Right kidney (tissue), 1 donor: ENCODE measurements at regions not wholly inside any gene's neighbourhood (a gene's known extent, or its start where the extent isn't known, plus 50 kb on each side); places are given as distances from the start of the nearest gene placed in this dataset.
"Not testable (repeated sequence)": the region's sequence is repeated elsewhere in the genome, so short reads cannot be mapped to it uniquely, and the experiment has no call there.

Experiments used
- DNase-seq: peaks from one replicate; pipeline ENCODE4 v3.0.0-alpha.2; 2016

GRCh38 chr9:12274577-12274976, 418.6 kb upstream of the TYRP1 start:
- DNase-seq: no peak

- DNase-seq: no peak
Observed at GRCh38 chr9:12276505-12276904, 416.7 kb upstream of the TYRP1 start.

DNA sequence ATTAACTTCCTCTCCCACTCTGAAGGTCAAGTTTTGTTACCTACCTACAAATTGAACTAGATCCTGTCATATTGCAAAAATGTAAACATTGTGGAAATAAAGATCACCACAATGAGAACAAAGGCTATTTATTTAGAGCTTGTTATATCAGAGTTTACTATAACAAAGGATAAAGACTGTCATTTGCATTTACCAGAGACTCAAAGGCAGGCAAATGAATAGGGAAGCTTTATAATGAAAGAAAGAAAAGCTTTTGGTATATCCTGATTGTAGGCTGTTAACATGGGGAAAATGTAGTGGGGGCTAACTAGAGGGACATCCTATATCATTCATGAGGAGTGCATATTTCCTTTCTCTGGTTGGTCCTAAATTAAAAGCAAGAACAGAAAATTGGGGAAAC, 403.5 kb upstream of the TYRP1 start:
- no peak for DNase-seq

- no peak for DNase-seq
Observed at GRCh38 chr9:12290166-12290869, 402.9 kb upstream of the TYRP1 start.

- DNase-seq: no peak
Observed at GRCh38 chr9:12305211-12305610, 388.0 kb upstream of the TYRP1 start.

DNA sequence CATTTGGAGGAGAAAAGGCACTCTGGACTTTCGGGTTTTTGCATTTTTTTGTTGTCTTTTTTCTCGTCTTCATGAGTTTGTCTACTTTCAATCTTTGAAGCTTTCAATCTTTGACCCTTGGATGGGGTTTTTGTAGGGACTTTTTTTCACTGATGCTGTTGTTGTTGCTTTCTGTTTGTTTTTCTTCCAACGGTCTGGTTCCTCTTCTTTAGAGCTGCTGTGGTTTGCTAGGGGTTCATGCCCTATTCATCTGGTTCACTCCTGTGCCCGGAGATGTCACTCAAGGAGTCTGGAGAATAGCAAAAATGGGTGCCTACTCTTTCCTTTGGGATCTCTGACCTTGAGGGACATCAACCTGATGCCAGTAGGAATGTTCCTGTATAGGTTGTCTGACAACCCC, 378.6 kb upstream of the TYRP1 start:
- DNase-seq: no peak

- DNase-seq: no peak
Observed at GRCh38 chr9:12318732-12319685, 374.2 kb upstream of the TYRP1 start.

GRCh38 chr9:12329623-12329985, 363.6 kb upstream of the TYRP1 start:
- no peak for DNase-seq

- not testable (repeated sequence) for DNase-seq
Observed at GRCh38 chr9:12333966-12334365, 359.2 kb upstream of the TYRP1 start.

- no peak for DNase-seq
Observed at GRCh38 chr9:12350775-12351174, 342.4 kb upstream of the TYRP1 start.

DNA sequence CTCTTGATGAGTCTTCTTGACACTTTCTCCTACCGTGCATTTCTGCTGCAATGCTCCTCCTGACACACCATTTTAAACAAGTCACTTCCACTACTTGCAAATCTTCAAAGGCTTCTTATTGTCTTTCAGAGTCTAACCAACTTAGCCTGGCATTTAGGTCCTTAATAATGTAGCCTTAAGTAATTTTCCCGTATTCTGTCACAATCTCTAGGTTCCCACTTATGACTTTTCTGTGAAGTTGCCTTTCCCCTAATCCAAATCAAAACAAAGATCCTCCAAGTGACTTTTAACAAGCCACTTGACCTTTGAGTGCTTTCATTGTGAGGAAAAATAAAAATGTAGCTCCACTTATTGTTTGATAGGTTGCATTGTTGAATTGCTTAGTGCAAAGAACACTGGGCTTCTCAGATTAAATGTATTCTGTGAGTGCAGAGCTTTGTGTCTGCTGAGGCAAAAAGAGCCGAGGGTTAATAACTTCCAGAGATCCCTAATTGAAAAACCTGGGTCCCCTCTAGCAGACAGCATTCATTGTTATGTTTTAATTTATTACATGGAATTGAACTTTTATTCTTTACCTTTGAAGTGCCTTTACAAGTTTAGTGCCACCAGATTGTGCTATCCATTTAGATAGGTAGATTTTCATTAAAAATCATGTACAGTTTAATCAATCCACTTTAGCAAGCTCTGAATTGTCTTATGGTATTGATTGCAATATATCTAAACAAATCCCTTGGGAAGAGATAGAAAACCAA, 341.7 kb upstream of the TYRP1 start:
- no peak for DNase-seq

DNA sequence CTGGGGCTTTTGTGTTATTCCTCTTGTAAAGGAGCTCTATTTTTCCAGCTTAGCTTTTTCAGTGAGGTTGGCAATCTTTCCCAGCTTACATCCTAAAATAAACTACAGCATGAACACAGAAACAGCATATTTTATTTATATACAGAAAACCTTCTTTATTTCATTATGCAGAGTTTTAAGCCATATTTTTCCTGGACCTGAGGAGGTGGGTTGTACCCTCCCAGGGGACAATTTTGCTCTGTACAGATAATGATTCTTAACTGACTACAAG, 341.2 kb upstream of the TYRP1 start:
- DNase-seq: no peak

- no peak for DNase-seq
Observed at GRCh38 chr9:12363439-12363838, 329.7 kb upstream of the TYRP1 start.

DNA sequence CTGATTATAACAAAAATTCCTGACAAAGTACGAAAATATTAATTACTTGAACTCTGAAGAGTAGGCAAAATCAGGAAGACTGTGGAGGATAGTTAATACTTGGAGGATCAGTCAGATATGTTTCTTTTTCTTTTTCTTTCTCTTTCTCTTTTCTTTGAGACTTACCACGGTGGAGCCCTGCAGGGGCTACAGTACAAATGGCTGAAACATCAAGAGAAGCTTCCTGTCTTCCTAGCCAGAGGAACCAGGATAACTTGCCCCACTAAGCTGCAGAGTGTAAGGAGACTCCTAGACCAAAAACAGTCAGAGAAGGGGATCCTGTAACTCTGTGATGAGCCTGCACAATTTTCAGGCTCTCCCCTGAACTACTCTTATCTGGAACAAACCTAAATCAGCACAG, 324.6 kb upstream of the TYRP1 start:
- DNase-seq: no peak

DNA sequence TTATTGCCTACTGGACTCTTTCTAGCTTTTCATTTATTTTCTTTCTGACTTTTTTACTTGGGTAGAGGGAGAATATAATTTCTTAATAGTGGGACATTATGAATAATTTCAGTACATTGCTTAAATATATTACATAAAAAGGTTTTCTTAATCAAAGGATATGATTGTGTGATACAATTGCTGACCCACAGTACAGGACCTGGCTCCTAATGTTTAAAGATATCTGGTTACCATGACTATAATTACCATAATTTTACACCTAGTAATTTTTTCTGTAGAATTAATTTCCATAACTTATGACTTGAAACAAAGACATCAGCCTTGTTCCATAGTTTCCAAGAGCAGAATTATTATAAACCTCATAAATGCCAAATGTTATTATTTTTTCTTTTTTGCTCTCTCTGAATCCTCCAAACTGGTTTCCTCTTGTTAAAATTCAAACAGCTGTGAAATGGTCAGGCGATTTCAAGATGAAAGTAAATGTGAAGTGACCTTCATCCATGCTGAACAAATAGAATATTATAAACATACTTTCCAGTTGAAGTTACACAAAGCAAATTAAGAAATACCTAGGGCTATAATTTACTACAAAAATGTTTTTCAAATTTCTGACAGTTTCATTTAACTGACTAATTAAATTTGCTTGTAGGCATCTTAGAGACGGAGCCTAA, 301.2 kb upstream of the TYRP1 start:
- no peak for DNase-seq

DNA sequence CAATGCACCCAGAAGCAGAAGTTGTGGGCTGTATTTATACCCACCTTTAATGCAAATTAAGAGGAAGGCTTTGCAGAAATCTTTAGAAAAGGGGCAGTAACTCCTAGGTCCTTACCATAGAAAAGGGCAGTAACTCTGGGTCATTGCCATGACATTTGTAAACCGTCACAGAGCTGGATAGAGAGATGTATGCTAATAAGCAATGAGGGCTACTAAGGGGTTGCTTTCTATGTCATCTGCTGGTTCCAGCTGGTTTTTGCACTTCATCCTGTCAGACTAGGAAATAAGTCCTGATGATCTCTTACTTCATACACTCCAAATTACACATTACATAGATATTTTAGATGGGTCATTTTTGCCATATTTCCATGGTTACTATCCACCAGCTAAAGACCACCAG, 299.1 kb upstream of the TYRP1 start:
- no peak for DNase-seq

DNA sequence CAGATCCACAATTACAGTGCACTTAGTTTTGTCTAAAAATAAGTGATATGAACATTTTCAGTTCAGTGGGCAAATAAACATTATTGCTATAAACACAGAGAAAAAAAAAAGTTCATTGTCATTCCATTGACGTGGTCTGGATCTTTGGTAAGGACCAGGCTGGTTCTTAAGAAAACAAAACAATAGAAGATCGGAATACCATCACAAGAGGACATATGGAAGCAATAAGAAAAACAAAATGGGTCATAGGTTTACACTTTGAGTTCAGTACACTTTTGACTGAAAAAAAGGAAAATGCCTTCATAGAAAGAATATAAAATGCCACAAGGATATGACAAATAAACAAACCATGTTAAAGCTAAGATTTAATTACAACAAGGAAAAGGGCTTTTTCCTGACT, 289.5 kb upstream of the TYRP1 start:
- DNase-seq: no peak

DNA sequence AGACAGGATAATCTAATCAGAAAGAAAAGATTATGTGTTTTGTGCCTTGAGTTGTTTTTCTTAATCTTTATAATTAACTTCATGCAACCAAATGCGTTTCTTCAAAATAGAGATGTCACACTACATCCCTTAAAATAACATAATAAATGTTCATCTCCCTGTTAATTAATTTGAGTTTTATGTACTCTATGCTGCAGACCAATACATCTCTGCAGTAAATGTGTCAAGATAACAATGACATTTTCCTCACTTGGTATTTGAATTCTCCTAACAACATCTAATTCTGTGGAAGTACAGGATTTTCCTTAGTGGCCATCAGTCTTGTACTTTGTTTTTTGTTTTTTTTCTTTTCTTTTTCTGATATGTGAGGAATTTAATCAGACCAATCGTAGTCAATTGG, 279.2 kb upstream of the TYRP1 start:
- DNase-seq: no peak

DNA sequence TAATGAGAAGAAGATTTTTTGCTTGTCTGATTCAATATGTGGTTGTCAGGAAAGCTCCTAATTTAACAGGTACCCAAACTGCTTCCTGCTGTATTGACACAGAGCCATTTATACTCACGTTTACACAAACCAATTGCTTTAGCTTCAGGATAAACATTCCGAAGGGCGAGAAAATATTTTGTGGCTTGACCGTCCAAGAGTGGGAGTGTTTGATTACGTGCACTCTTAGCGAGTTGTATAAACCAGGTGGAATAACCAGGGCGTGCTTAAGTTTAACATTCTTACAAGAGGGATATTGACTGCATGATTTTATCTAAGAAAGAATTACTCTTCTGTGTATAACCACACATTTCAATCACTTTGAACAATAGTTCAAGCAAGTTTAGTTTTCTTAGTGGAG, 278.7 kb upstream of the TYRP1 start:
- no peak for DNase-seq

GRCh38 chr9:12415361-12415760, 277.8 kb upstream of the TYRP1 start:
- no peak for DNase-seq

DNA sequence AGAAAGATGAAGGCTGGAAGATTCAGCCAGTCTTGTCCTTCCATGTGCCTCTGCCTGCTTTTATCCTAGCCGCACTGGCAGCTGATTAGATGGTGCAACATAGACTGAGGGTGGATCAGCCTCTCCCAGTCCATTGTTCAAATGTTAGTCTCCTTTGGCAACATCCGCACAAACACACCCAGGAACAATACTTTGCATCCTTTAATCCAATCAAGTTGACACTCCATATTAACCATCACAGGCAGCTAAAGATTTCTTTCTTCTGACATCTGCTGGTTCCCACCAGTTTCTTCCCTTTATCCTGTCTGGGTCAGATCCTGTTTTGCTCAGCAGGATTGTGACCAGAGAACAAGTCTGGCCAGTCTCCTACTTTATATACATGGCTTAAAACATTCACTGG, 276.5 kb upstream of the TYRP1 start:
- no peak for DNase-seq

DNA sequence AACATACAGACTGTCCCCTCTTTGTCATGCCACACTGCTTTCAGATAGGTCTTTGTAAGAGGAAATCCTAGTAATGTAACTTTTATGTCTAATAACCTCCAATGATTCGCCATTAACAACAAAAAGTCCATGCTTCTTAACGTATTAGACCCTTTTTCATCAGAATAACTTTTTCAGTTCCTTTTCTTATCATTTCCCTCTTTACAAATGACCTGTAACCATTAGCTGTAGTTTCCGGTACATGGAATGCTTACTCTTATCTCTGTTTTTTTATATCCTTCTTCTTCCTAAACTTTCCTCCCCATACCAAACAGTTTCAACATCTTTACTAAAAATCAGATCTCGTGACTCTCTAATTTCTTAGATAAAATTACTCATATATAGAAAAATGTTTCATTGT, 268.9 kb upstream of the TYRP1 start:
- no peak for DNase-seq
